WTC11 (cell line): ENCODE measurements at regions not wholly inside any gene's neighbourhood (a gene's known extent, or its start where the extent isn't known, plus 50 kb on each side); places are given as distances from the start of the nearest gene placed in this dataset.

ENCODE experiments used
- ATAC-seq: fragments of 200-7000 bp; cut with Tn5 transposase; 2 replicates; pipeline ENCODE4 v1.10.0; 2021; ENCODE audit warnings: mild to moderate bottlenecking, moderate library complexity
- CTCF ChIA-PET: fragments of 300-600 bp; sonication (Branson Sonifier 250); formaldehyde crosslinking; loops from one replicate; lab custom pipeline; 2021; ENCODE audit warnings: antibody characterized with exemption; lab: Charles Lee
- POLR2A ChIA-PET: fragments of 350-600 bp; sonication (Branson Sonifier 250); formaldehyde crosslinking; loops from one replicate; lab custom pipeline; 2021; ENCODE audit warnings: antibody characterized with exemption; lab: Charles Lee
- DNase-seq: peaks from one replicate; pipeline ENCODE4 v3.0.0; 2021; ENCODE audit warnings: low spot score
- H3K27ac Mint-ChIP-seq: 2 replicates; pipeline ENCODE4 v1.8.0; 2021; ENCODE audit warnings: mixed read lengths
- H3K27me3 Mint-ChIP-seq: 2 replicates; pipeline ENCODE4 v1.8.0; 2021; ENCODE audit warnings: low read depth, mild to moderate bottlenecking, moderate library complexity, mixed read lengths
- H3K36me3 Mint-ChIP-seq: 2 replicates; pipeline ENCODE4 v1.8.0; 2021; ENCODE audit warnings: mixed read lengths
- H3K4me1 Mint-ChIP-seq: 2 replicates; pipeline ENCODE4 v1.8.0; 2022; ENCODE audit warnings: mixed read lengths
- H3K4me3 Mint-ChIP-seq: 2 replicates; pipeline ENCODE4 v1.8.0; 2021; ENCODE audit warnings: mild to moderate bottlenecking, moderate library complexity, mixed read lengths
- H3K9me3 Mint-ChIP-seq: 2 replicates; pipeline ENCODE4 v1.8.0; 2021; ENCODE audit warnings: mixed read lengths
- FOXK1 ChIP-seq: sonication (generic); formaldehyde crosslinking; IDR thresholded peaks from 2 replicates; pipeline ENCODE4 v1.8.0; 2022; ENCODE audit warnings: mild to moderate bottlenecking, moderate library complexity, missing genetic modification reagents
- FOXP1 ChIP-seq: sonication (generic); formaldehyde crosslinking; IDR thresholded peaks from 2 replicates; pipeline ENCODE4 v1.8.0; 2022; ENCODE audit warnings: missing genetic modification reagents, mild to moderate bottlenecking, moderate library complexity, borderline replicate concordance
- GRHL2 ChIP-seq: fragments of 250-450 bp; sonication (Bioruptor Pico); IDR thresholded peaks from 2 replicates; pipeline ENCODE4 v1.8.0; 2022; ENCODE audit warnings: mild to moderate bottlenecking, moderate library complexity; ENCODE audit not compliant: insufficient replicate concordance, severe bottlenecking
- GTF2I ChIP-seq: fragments of 250-450 bp; sonication (Bioruptor Pico); conservative IDR thresholded peaks from 2 replicates; pipeline ENCODE4 v1.4.0; 2021; ENCODE audit warnings: mild to moderate bottlenecking
- JAZF1 ChIP-seq: fragments of 250-450 bp; sonication (Bioruptor Pico); IDR thresholded peaks from 2 replicates; pipeline ENCODE4 v1.9.0; 2021; ENCODE audit warnings: moderate library complexity, mild to moderate bottlenecking, inconsistent platforms
- KAT7 ChIP-seq: sonication (generic); formaldehyde crosslinking; IDR thresholded peaks from 2 replicates; pipeline ENCODE4 v1.8.1; 2023; ENCODE audit warnings: missing genetic modification reagents, mild to moderate bottlenecking, borderline replicate concordance
- NFYB ChIP-seq: sonication (generic); formaldehyde crosslinking; conservative IDR thresholded peaks from 2 replicates; pipeline ENCODE4 v1.8.0; 2022; ENCODE audit warnings: low read depth, missing genetic modification reagents
- NR1H2 ChIP-seq: sonication (generic); formaldehyde crosslinking; IDR thresholded peaks from 2 replicates; pipeline ENCODE4 v1.9.0; 2021; ENCODE audit warnings: mild to moderate bottlenecking, moderate library complexity, missing genetic modification reagents
- SOX15 ChIP-seq: fragments of 250-450 bp; sonication (Bioruptor Pico); IDR thresholded peaks from 2 replicates; pipeline ENCODE4 v1.9.0; 2021; ENCODE audit warnings: mild to moderate bottlenecking
- TCF7 ChIP-seq: sonication (generic); formaldehyde crosslinking; IDR thresholded peaks from 2 replicates; pipeline ENCODE4 v1.8.0; 2022; ENCODE audit warnings: mild to moderate bottlenecking, low read depth, missing genetic modification reagents, moderate library complexity
- TEAD1 ChIP-seq: sonication (generic); formaldehyde crosslinking; IDR thresholded peaks from 2 replicates; pipeline ENCODE4 v1.8.0; 2022; ENCODE audit warnings: mild to moderate bottlenecking, missing genetic modification reagents
- ZNF219 ChIP-seq: sonication (generic); formaldehyde crosslinking; IDR thresholded peaks from 2 replicates; pipeline ENCODE4 v1.8.0; 2023; ENCODE audit warnings: missing genetic modification reagents, mild to moderate bottlenecking, borderline replicate concordance
- ZNF263 ChIP-seq: sonication (generic); formaldehyde crosslinking; IDR thresholded peaks from 2 replicates; pipeline ENCODE4 v1.8.1; 2022; ENCODE audit warnings: low read depth, mild to moderate bottlenecking, moderate library complexity, missing genetic modification reagents
- ZNF396 ChIP-seq: fragments of 250-450 bp; sonication (Bioruptor Pico); IDR thresholded peaks from 2 replicates; pipeline ENCODE4 v1.8.0; 2021; ENCODE audit warnings: mild to moderate bottlenecking, moderate library complexity, borderline replicate concordance
- ZNF416 ChIP-seq: fragments of 250-450 bp; sonication (Bioruptor Pico); IDR thresholded peaks from 2 replicates; pipeline ENCODE4 v1.9.0; 2021; ENCODE audit warnings: mild to moderate bottlenecking, inconsistent platforms
- ZNF423 ChIP-seq: fragments of 250-450 bp; sonication (Bioruptor Pico); IDR thresholded peaks from 2 replicates; pipeline ENCODE4 v2.1.2; 2022; ENCODE audit warnings: mild to moderate bottlenecking, moderate library complexity
- TF ChIP-seq, protein P1 (sequence below): sonication (generic); formaldehyde crosslinking; IDR thresholded peaks from 2 replicates; pipeline ENCODE4 v1.8.1; 2023; ENCODE audit warnings: mild to moderate bottlenecking, missing genetic modification reagents
- TF ChIP-seq, protein P2 (sequence below): sonication (generic); formaldehyde crosslinking; IDR thresholded peaks from 2 replicates; pipeline ENCODE4 v1.8.0; 2022; ENCODE audit warnings: missing genetic modification reagents
- TF ChIP-seq, protein P3 (sequence below): fragments of 200-600 bp; IDR thresholded peaks from 2 replicates; pipeline ENCODE4 v1.8.0; 2022; ENCODE audit warnings: antibody characterized with exemption
- TF ChIP-seq, protein P4 (sequence below): sonication (generic); formaldehyde crosslinking; IDR thresholded peaks from 2 replicates; pipeline ENCODE4 v1.8.1; 2022; ENCODE audit warnings: mild to moderate bottlenecking, moderate library complexity, missing genetic modification reagents
- TF ChIP-seq, protein P5 (sequence below): fragments of 250-450 bp; sonication (Bioruptor Pico); IDR thresholded peaks from 2 replicates; pipeline ENCODE4 v1.9.0; 2021; ENCODE audit warnings: moderate library complexity, mild to moderate bottlenecking, inconsistent platforms, borderline replicate concordance
- TF ChIP-seq, protein P6 (sequence below): sonication (generic); formaldehyde crosslinking; IDR thresholded peaks from 2 replicates; pipeline ENCODE4 v1.8.0; 2022; ENCODE audit warnings: mild to moderate bottlenecking, missing genetic modification reagents

DNA sequence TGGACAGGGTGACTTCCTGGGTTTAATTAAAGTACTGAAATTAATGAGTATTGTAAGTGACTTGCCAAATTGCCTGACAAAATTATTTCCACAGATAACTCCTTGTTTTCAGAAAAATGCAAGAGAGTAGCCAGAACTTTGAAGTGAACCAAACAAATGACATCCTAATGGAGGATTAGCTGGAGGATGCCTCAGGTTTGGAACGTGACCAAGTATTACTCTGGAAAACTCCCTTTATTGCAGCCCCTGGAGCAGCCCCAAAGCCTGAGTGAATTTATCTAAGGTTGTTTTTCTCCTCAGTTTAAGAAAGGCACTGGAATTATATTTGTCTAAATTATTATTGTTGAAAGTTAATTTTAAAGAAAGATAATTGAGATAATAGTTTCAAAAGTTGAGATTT lies 343.6 kb upstream of the MTNR1B start:
- no peaks in the 10 kb centered on the region for H3K9me3 Mint-ChIP-seq
- H3K27me3 Mint-ChIP-seq, result no peaks in the 10 kb centered on the region
- ATAC-seq (no peak), DNase-seq (no peak)
- H3K27ac Mint-ChIP-seq, result no peak overlapping the region
- POLR2A ChIA-PET, result no interaction called here
- H3K36me3 Mint-ChIP-seq, result no peaks in the 10 kb centered on the region
- CTCF ChIA-PET, result no interaction called here
- peaks cover 9% of the 10 kb centered on the region for H3K4me1 Mint-ChIP-seq
- no peak overlapping the region for H3K4me3 Mint-ChIP-seq
- no peak for TF ChIP-seq NR1H2 (CRISPR knock-in tag)
- TF ChIP-seq NFYB, result no peak
- TF ChIP-seq ZNF396 (CRISPR knock-in tag), result no peak
- no peak for TF ChIP-seq KAT7 (CRISPR knock-in tag)
- TF ChIP-seq FOXP1, result no peak
- TF ChIP-seq ZNF219 (CRISPR knock-in tag), result no peak
- TF ChIP-seq, protein P1, sequence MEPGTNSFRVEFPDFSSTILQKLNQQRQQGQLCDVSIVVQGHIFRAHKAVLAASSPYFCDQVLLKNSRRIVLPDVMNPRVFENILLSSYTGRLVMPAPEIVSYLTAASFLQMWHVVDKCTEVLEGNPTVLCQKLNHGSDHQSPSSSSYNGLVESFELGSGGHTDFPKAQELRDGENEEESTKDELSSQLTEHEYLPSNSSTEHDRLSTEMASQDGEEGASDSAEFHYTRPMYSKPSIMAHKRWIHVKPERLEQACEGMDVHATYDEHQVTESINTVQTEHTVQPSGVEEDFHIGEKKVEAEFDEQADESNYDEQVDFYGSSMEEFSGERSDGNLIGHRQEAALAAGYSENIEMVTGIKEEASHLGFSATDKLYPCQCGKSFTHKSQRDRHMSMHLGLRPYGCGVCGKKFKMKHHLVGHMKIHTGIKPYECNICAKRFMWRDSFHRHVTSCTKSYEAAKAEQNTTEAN, result no peak
- TF ChIP-seq JAZF1 (CRISPR knock-in tag), result no peak
- TF ChIP-seq TCF7 (CRISPR knock-in tag), result no peak
- no peak for TF ChIP-seq GTF2I (CRISPR knock-in tag)
- TF ChIP-seq ZNF416, result no peak
- TF ChIP-seq GRHL2 (CRISPR knock-in tag), result no peak
- no peak for TF ChIP-seq ZNF263 (CRISPR knock-in tag)
- no peak for TF ChIP-seq FOXK1 (CRISPR knock-in tag)

DNA sequence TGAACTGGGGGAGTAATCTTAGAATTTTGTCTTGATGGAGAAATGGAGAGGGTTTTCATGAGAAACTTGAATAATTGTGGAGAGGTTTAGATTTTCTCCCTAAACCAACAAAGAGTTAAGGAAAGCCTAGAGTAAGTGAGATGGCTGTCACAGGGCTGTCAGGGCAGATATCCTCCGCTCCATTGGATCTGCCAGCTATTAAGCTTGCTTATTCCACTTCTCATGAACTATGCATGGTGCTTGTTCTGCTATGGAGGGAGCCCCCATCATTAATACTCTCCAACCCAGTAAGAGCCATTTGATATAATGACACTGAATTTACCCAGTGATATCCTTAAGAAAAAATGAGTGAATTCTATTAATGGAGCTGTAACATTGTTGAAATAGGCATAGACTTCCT lies 342.8 kb upstream of the MTNR1B start:
- H3K27ac Mint-ChIP-seq, result no peak overlapping the region
- H3K4me1 Mint-ChIP-seq, result peaks cover 9% of the 10 kb centered on the region
- H3K9me3 Mint-ChIP-seq, result no peaks in the 10 kb centered on the region
- ChIA-PET POLR2A (no interaction called here), CTCF (no interaction called here)
- H3K27me3 Mint-ChIP-seq, result no peaks in the 10 kb centered on the region
- TF ChIP-seq SOX15 (CRISPR knock-in tag) (no peak), NR1H2 (CRISPR knock-in tag) (no peak), ZNF423 (CRISPR knock-in tag) (no peak), TEAD1 (CRISPR knock-in tag) (no peak), ZNF396 (CRISPR knock-in tag) (no peak)
- TF ChIP-seq, protein P2, sequence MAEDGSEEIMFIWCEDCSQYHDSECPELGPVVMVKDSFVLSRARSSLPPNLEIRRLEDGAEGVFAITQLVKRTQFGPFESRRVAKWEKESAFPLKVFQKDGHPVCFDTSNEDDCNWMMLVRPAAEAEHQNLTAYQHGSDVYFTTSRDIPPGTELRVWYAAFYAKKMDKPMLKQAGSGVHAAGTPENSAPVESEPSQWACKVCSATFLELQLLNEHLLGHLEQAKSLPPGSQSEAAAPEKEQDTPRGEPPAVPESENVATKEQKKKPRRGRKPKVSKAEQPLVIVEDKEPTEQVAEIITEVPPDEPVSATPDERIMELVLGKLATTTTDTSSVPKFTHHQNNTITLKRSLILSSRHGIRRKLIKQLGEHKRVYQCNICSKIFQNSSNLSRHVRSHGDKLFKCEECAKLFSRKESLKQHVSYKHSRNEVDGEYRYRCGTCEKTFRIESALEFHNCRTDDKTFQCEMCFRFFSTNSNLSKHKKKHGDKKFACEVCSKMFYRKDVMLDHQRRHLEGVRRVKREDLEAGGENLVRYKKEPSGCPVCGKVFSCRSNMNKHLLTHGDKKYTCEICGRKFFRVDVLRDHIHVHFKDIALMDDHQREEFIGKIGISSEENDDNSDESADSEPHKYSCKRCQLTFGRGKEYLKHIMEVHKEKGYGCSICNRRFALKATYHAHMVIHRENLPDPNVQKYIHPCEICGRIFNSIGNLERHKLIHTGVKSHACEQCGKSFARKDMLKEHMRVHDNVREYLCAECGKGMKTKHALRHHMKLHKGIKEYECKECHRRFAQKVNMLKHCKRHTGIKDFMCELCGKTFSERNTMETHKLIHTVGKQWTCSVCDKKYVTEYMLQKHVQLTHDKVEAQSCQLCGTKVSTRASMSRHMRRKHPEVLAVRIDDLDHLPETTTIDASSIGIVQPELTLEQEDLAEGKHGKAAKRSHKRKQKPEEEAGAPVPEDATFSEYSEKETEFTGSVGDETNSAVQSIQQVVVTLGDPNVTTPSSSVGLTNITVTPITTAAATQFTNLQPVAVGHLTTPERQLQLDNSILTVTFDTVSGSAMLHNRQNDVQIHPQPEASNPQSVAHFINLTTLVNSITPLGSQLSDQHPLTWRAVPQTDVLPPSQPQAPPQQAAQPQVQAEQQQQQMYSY, result no peak
- TF ChIP-seq, protein P3, sequence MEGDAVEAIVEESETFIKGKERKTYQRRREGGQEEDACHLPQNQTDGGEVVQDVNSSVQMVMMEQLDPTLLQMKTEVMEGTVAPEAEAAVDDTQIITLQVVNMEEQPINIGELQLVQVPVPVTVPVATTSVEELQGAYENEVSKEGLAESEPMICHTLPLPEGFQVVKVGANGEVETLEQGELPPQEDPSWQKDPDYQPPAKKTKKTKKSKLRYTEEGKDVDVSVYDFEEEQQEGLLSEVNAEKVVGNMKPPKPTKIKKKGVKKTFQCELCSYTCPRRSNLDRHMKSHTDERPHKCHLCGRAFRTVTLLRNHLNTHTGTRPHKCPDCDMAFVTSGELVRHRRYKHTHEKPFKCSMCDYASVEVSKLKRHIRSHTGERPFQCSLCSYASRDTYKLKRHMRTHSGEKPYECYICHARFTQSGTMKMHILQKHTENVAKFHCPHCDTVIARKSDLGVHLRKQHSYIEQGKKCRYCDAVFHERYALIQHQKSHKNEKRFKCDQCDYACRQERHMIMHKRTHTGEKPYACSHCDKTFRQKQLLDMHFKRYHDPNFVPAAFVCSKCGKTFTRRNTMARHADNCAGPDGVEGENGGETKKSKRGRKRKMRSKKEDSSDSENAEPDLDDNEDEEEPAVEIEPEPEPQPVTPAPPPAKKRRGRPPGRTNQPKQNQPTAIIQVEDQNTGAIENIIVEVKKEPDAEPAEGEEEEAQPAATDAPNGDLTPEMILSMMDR, result no peak
- TF ChIP-seq, protein P4, sequence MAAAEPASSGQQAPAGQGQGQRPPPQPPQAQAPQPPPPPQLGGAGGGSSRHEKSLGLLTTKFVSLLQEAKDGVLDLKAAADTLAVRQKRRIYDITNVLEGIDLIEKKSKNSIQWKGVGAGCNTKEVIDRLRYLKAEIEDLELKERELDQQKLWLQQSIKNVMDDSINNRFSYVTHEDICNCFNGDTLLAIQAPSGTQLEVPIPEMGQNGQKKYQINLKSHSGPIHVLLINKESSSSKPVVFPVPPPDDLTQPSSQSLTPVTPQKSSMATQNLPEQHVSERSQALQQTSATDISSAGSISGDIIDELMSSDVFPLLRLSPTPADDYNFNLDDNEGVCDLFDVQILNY (CRISPR knock-in tag), result no peak
- TF ChIP-seq, protein P5, sequence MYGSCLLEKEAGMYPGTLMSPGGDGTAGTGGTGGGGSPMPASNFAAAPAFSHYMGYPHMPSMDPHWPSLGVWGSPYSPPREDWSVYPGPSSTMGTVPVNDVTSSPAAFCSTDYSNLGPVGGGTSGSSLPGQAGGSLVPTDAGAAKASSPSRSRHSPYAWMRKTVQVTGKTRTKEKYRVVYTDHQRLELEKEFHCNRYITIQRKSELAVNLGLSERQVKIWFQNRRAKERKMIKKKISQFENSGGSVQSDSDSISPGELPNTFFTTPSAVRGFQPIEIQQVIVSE, result no peak
- TF ChIP-seq, protein P6, sequence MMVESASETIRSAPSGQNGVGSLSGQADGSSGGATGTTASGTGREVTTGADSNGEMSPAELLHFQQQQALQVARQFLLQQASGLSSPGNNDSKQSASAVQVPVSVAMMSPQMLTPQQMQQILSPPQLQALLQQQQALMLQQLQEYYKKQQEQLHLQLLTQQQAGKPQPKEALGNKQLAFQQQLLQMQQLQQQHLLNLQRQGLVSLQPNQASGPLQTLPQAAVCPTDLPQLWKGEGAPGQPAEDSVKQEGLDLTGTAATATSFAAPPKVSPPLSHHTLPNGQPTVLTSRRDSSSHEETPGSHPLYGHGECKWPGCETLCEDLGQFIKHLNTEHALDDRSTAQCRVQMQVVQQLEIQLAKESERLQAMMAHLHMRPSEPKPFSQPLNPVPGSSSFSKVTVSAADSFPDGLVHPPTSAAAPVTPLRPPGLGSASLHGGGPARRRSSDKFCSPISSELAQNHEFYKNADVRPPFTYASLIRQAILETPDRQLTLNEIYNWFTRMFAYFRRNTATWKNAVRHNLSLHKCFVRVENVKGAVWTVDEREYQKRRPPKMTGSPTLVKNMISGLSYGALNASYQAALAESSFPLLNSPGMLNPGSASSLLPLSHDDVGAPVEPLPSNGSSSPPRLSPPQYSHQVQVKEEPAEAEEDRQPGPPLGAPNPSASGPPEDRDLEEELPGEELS (CRISPR knock-in tag), result no peak
- TF ChIP-seq, all 79 proteins: peak for 0
- ATAC-seq (no peak), DNase-seq (no peak)
- H3K4me3 Mint-ChIP-seq, result no peak overlapping the region
- H3K36me3 Mint-ChIP-seq, result no peaks in the 10 kb centered on the region
